H1 (cell line): ENCODE measurements at regions not wholly inside any gene's neighbourhood (a gene's known extent, or its start where the extent isn't known, plus 50 kb on each side); places are given as distances from the start of the nearest gene placed in this dataset.
A peak's percentile ranks its signal among the peaks of the same experiment; 100 is the strongest.

ENCODE experiments used
- ASH2L ChIP-seq: fragments of 200-600, 300-600 bp; sonication (generic); IDR thresholded peaks from one replicate; pipeline ENCODE4 v1.7.1; 2017; ENCODE audit warnings: low read length
- ATF2 ChIP-seq: IDR thresholded peaks from 2 replicates; pipeline ENCODE4 v1.6.1; 2012; ENCODE audit warnings: low read length, inconsistent platforms
- CBX8 ChIP-seq: fragments of 300-800, 300-1000 bp; sonication (generic); IDR thresholded peaks from 2 replicates; pipeline ENCODE4 v1.7.1; 2016; ENCODE audit warnings: low read depth, low read length, borderline replicate concordance
- EGR1 ChIP-seq: IDR thresholded peaks from 2 replicates; pipeline ENCODE4 v1.6.1; 2011; ENCODE audit warnings: low read depth, low read length, borderline replicate concordance
- HDAC2 ChIP-seq, 2 experiments: fragments of 300-600 bp in 1 of 2; sonication (generic) in 1 of 2; IDR thresholded peaks; 2 replicates each; pipeline ENCODE4 v1.6.1; 2011 to 2012; ENCODE audit warnings: low read depth in 2 of 2, low read length in 2 of 2, mild to moderate bottlenecking in 2 of 2, moderate library complexity in 2 of 2, borderline replicate concordance in 1 of 2, inconsistent platforms in 1 of 2
- KDM1A ChIP-seq: fragments of 200-600, 300-600 bp; sonication (generic); IDR thresholded peaks from 2 replicates; pipeline ENCODE4 v1.7.1; 2016; ENCODE audit warnings: mild to moderate bottlenecking, low read length, borderline replicate concordance
- KDM5A ChIP-seq: fragments of 200-600 bp; IDR thresholded peaks from 2 replicates; pipeline ENCODE4 v1.7.1; 2012; ENCODE audit warnings: mild to moderate bottlenecking, low read length, inconsistent platforms, mixed read lengths
- RAD21 ChIP-seq, 2 experiments: IDR thresholded peaks in 1 of 2; conservative IDR thresholded peaks in 1 of 2; 2 replicates each; pipeline ENCODE4 v1.6.1; 2011; ENCODE audit warnings: low read depth in 2 of 2, low read length in 2 of 2, improper control_type of control experiment in 1 of 2, inconsistent platforms in 1 of 2, mild to moderate bottlenecking in 1 of 2, moderate library complexity in 1 of 2
- SIRT6 ChIP-seq: IDR thresholded peaks from one replicate; pipeline ENCODE4 v1.7.1; 2012; ENCODE audit warnings: low read length, inconsistent platforms
- SP1 ChIP-seq: IDR thresholded peaks from 2 replicates; pipeline ENCODE4 v1.6.1; 2011; ENCODE audit warnings: low read depth, low read length
- SP4 ChIP-seq: IDR thresholded peaks from 2 replicates; pipeline ENCODE4 v1.6.1; 2012; ENCODE audit warnings: low read length, inconsistent platforms
- TBP ChIP-seq: IDR thresholded peaks from 2 replicates; pipeline ENCODE4 v1.6.1; 2011; ENCODE audit warnings: low read depth, low read length, improper control_type of control experiment

- TF ChIP-seq RAD21 (IDR thresholded peaks at IDR 0.05 in 1 of 2, conservative IDR thresholded peaks at IDR 0.05 in 1 of 2; ENCODE audit: low read depth in 2 of 2, low read length in 2 of 2) (0 out of 4 replicates have a peak, but pooled peaks of 1 of the 2 experiments have one; percentile 17), KDM5A (no peak), KDM1A (no peak), SP4 (no peak), SP1 (peak; percentile 71), TBP (no peak), HDAC2 (IDR thresholded peaks at IDR 0.05; ENCODE audit: borderline replicate concordance in 1 of 2, low read depth in 2 of 2, low read length in 2 of 2) (0 out of 4 replicates have a peak, but pooled peaks of 1 of the 2 experiments have one; percentile 47), CBX8 (no peak), SIRT6 (no peak), EGR1 (no peak), ASH2L (no peak), ATF2 (0 out of 2 replicates have a peak, but pooled peaks have one; percentile 40)
These were observed 132.6 kb downstream of the C1D start (continued) for GRCh38 chr2:67930156-67930555.
